Prostate gland (tissue), 2 donors: ENCODE measurements at regions not wholly inside any gene's neighbourhood (a gene's known extent, or its start where the extent isn't known, plus 50 kb on each side); places are given as distances from the start of the nearest gene placed in this dataset.

Experiments
- DNase-seq: peaks from one replicate; pipeline ENCODE4 v3.0.0-alpha.2; 2019; ENCODE audit warnings: low spot score
- H3K27ac ChIP-seq, 2 donors: fragments of 200-600 bp; sonication (generic); 2 replicates each; pipeline ENCODE4 v1.5.1; 2017 to 2019
- H3K27me3 ChIP-seq: fragments of 200-600 bp; sonication (generic); replicated peaks from 2 replicates; pipeline ENCODE4 v1.5.1; 2019; ENCODE audit not compliant: insufficient read depth
- H3K36me3 ChIP-seq, 2 donors: fragments of 200-600 bp; sonication (generic); 1 replicate in 1 of 2; 2 replicates in 1 of 2; pipeline versions ENCODE4 v1.5.1 to v1.8.1; 2017 to 2019
- H3K4me1 ChIP-seq: fragments of 200-600 bp; sonication (generic); replicated peaks from 2 replicates; pipeline ENCODE4 v1.5.1; 2019
- H3K4me3 ChIP-seq, 2 donors: fragments of 200-600 bp; sonication (generic); 2 replicates each; pipeline ENCODE4 v1.5.1; 2017 to 2019
- H3K9me3 ChIP-seq: fragments of 200-600 bp; sonication (generic); 2 replicates; pipeline ENCODE4 v1.5.1; 2017
- CTCF ChIP-seq, 4 experiments: fragments of 200-600 bp in 2 of 4; fragments of 450-650 bp in 2 of 4; sonication (generic) in 2 of 4; IDR thresholded peaks; 1 replicate in 3 of 4; 2 replicates in 1 of 4; pipeline ENCODE4 v1.5.1; 2016 to 2019; ENCODE audit warnings: antibody characterized with exemption in 4 of 4, mild to moderate bottlenecking in 2 of 4, moderate library complexity in 2 of 4
- POLR2A ChIP-seq: fragments of 450-650 bp; IDR thresholded peaks from one replicate; pipeline ENCODE4 v1.6.1; 2016; ENCODE audit warnings: antibody characterized with exemption, mild to moderate bottlenecking
- POLR2AphosphoS5 ChIP-seq: sonication (generic); formaldehyde crosslinking; IDR thresholded peaks from one replicate; pipeline ENCODE4 v1.6.1; 2017; ENCODE audit warnings: antibody characterized with exemption
- whole genome bisulfite sequencing: methylation state at CpG from one replicate; pipeline ENCODE4 v1.1.5; 2018; 5-methylcytosine and 5-hydroxymethylcytosine counted together
- intact Hi-C: fragments of 100-400 bp; cut with DNase I; formaldehyde crosslinking; loops from one replicate; pipeline ENCODE4 v1.14.2; 2022

- WGBS = 22% methylated on average over 2 of the region's 2 CpGs
- intact Hi-C loops = no loop called here
Measured at GRCh38 chr1:233523047-233523446, 90.9 kb upstream of the KCNK1 start.

GRCh38 chr1:233527818-233528217 lies 86.1 kb upstream of the KCNK1 start:
- TF ChIP-seq POLR2A (no peak), CTCF (IDR thresholded peaks at IDR 0.05) (no peak), POLR2AphosphoS5 (no peak)
- Histone ChIP-seq H3K27ac (no peak overlapping the region), H3K9me3 (no peaks in the 10 kb centered on the region), H3K27me3 (no peaks in the 10 kb centered on the region), H3K4me3 (no peak overlapping the region), H3K4me1 (no peaks in the 10 kb centered on the region), H3K36me3 (no peaks in the 10 kb centered on the region)
- intact Hi-C loops = no loop called here
- no peak for DNase-seq
- 81% methylated on average over 5 of the region's 5 CpGs for WGBS

More at GRCh38 chr1:233523047-233523446, 90.9 kb upstream of the KCNK1 start:
- H3K4me1 ChIP-seq = no peaks in the 10 kb centered on the region
- no peaks in the 10 kb centered on the region for H3K36me3 ChIP-seq
- H3K4me3 ChIP-seq = no peak overlapping the region
- no peaks in the 10 kb centered on the region for H3K9me3 ChIP-seq
- DNase-seq = no peak
- H3K27me3 ChIP-seq = no peaks in the 10 kb centered on the region
- no peak for TF ChIP-seq POLR2AphosphoS5
- no peak for TF ChIP-seq POLR2A
- no peak for TF ChIP-seq CTCF (IDR thresholded peaks at IDR 0.05)
- H3K27ac ChIP-seq = no peak overlapping the region

- no peak for DNase-seq
- H3K4me3 ChIP-seq = no peak overlapping the region
- no peaks in the 10 kb centered on the region for H3K27me3 ChIP-seq
- intact Hi-C loops = no loop called here
- no peaks in the 10 kb centered on the region for H3K36me3 ChIP-seq
- H3K27ac ChIP-seq = no peak overlapping the region
- H3K9me3 ChIP-seq = no peaks in the 10 kb centered on the region
- H3K4me1 ChIP-seq = no peaks in the 10 kb centered on the region
- TF ChIP-seq CTCF (IDR thresholded peaks at IDR 0.05) (no peak), POLR2A (no peak), POLR2AphosphoS5 (no peak)
- 95% methylated on average over 6 of the region's 6 CpGs for WGBS
Measured at GRCh38 chr1:233530665-233531386, 83.1 kb upstream of the KCNK1 start.

GRCh38 chr1:233540816-233541215 lies 73.1 kb upstream of the KCNK1 start:
- Histone ChIP-seq H3K4me3 (no peak overlapping the region), H3K27ac (no peak overlapping the region), H3K36me3 (no peaks in the 10 kb centered on the region), H3K4me1 (no peaks in the 10 kb centered on the region), H3K27me3 (no peaks in the 10 kb centered on the region), H3K9me3 (no peaks in the 10 kb centered on the region)
- TF ChIP-seq POLR2AphosphoS5 (no peak), POLR2A (no peak), CTCF (IDR thresholded peaks at IDR 0.05) (no peak)
- intact Hi-C loops = no loop called here
- no peak for DNase-seq
- 58% methylated on average over 3 of the region's 3 CpGs for WGBS
